ENCODE measurements at regions not wholly inside any gene's neighbourhood (a gene's known extent, or its start where the extent isn't known, plus 50 kb on each side); places are given as distances from the start of the nearest gene placed in this dataset.

DNA sequence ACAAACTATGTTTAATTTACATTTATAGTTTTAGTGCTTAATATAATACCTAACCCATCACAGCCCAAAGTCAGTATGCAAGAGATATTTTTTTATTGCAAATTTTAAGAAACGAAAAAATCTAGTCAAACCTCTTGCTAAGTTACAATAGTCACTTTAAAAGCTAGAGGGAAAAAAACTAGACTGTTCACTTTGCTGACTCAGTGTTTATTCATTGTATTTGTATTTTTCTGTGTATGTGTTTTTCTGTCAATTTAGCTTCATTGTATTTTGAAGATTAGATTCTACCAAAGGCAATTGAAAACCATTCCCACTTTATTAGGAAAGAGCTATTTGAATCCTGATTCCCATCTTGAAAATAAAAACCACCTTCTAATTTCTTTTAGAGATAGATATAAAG, 891.5 kb downstream of the SLC16A7 start:
- TF ChIP-seq, protein P1, sequence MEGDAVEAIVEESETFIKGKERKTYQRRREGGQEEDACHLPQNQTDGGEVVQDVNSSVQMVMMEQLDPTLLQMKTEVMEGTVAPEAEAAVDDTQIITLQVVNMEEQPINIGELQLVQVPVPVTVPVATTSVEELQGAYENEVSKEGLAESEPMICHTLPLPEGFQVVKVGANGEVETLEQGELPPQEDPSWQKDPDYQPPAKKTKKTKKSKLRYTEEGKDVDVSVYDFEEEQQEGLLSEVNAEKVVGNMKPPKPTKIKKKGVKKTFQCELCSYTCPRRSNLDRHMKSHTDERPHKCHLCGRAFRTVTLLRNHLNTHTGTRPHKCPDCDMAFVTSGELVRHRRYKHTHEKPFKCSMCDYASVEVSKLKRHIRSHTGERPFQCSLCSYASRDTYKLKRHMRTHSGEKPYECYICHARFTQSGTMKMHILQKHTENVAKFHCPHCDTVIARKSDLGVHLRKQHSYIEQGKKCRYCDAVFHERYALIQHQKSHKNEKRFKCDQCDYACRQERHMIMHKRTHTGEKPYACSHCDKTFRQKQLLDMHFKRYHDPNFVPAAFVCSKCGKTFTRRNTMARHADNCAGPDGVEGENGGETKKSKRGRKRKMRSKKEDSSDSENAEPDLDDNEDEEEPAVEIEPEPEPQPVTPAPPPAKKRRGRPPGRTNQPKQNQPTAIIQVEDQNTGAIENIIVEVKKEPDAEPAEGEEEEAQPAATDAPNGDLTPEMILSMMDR (optimal IDR thresholded peaks at IDR 0.05 in 1 of 3, IDR thresholded peaks at IDR 0.05 in 1 of 3, conservative IDR thresholded peaks at IDR 0.05 in 1 of 3; ENCODE audit: extremely low read depth in 1 of 3, insufficient read depth in 2 of 3, low read length in 3 of 3): no peak
- no peak for TF ChIP-seq EZH2 (IDR thresholded peaks at IDR 0.05; ENCODE audit: low read length)
